AG04450 (cell line): ENCODE measurements at regions not wholly inside any gene's neighbourhood (a gene's known extent, or its start where the extent isn't known, plus 50 kb on each side); places are given as distances from the start of the nearest gene placed in this dataset.

Experiments used
- CTCF ChIA-PET: fragments of 300-600, 350-600 bp; formaldehyde crosslinking; extraction: SDS; loops from one replicate; lab custom pipeline; 2022; ENCODE audit warnings: antibody characterized with exemption, inconsistent platforms; lab: Charles Lee
- POLR2A ChIA-PET: fragments of 350-600 bp; formaldehyde crosslinking; extraction: SDS; loops from one replicate; lab custom pipeline; 2021; ENCODE audit warnings: antibody characterized with exemption, inconsistent platforms; lab: Yijun Ruan, JAX
- DNase-seq: peaks from one replicate; pipeline ENCODE4 v3.0.0-alpha.2; 2011; ENCODE audit warnings: low read depth, low spot score
- H3K27ac ChIP-seq: one replicate; pipeline ENCODE4 v1.5.1; 2012; ENCODE audit warnings: low read depth, low read length, control low read depth
- H3K27me3 ChIP-seq: one replicate; pipeline ENCODE4 v1.6.0; 2012; ENCODE audit warnings: low read length; ENCODE audit not compliant: control insufficient read depth, insufficient read depth
- H3K4me3 ChIP-seq: 2 replicates; pipeline ENCODE4 v1.5.1; 2011; ENCODE audit warnings: mild to moderate bottlenecking, low read depth, low read length, control low read depth
- H3K9me3 ChIP-seq: 2 replicates; pipeline ENCODE4 v1.5.1; 2012; ENCODE audit warnings: low read length; ENCODE audit not compliant: control insufficient read depth, insufficient read depth
- CTCF ChIP-seq: IDR thresholded peaks from 2 replicates; pipeline ENCODE4 v1.5.1; 2011; ENCODE audit warnings: low read depth, low read length, control low read depth, inconsistent platforms

- H3K27me3 ChIP-seq, result no peaks in the 10 kb centered on the region
- no peak for TF ChIP-seq CTCF
- POLR2A ChIA-PET, result no interaction called here
- no peak overlapping the region for H3K4me3 ChIP-seq
- H3K27ac ChIP-seq, result no peak overlapping the region
- no peaks in the 10 kb centered on the region for H3K9me3 ChIP-seq
- CTCF ChIA-PET, result no interaction called here
- no peak for DNase-seq
Observed at GRCh38 chr5:53815471-53815870, 255.0 kb downstream of the NDUFS4 start.

GRCh38 chr5:53817183-53817582 is 256.7 kb downstream of the NDUFS4 start:
- H3K27ac ChIP-seq, result no peak overlapping the region
- no peak overlapping the region for H3K4me3 ChIP-seq
- no peaks in the 10 kb centered on the region for H3K9me3 ChIP-seq
- CTCF ChIA-PET, result no interaction called here
- POLR2A ChIA-PET, result no interaction called here
- DNase-seq, result no peak
- no peaks in the 10 kb centered on the region for H3K27me3 ChIP-seq
- TF ChIP-seq CTCF, result no peak

GRCh38 chr5:53819482-53819881 is 259.0 kb downstream of the NDUFS4 start:
- DNase-seq, result no peak
- ChIA-PET POLR2A (no interaction called here), CTCF (no interaction called here)
- Histone ChIP-seq H3K9me3 (no peaks in the 10 kb centered on the region), H3K27me3 (peaks cover 2% of the 10 kb centered on the region), H3K4me3 (no peak overlapping the region), H3K27ac (no peak overlapping the region)
- TF ChIP-seq CTCF, result no peak

- Histone ChIP-seq H3K9me3 (no peaks in the 10 kb centered on the region), H3K27ac (no peak overlapping the region), H3K27me3 (peaks cover 2% of the 10 kb centered on the region), H3K4me3 (no peak overlapping the region)
- POLR2A ChIA-PET, result no interaction called here
- no peak for TF ChIP-seq CTCF
- CTCF ChIA-PET, result no interaction called here
- no peak for DNase-seq
Observed at GRCh38 chr5:53820119-53820801, 259.8 kb downstream of the NDUFS4 start.

- H3K9me3 ChIP-seq, result no peaks in the 10 kb centered on the region
- CTCF ChIA-PET, result no interaction called here
- no peak for DNase-seq
- no peak for TF ChIP-seq CTCF
- POLR2A ChIA-PET, result no interaction called here
- peaks cover 2% of the 10 kb centered on the region for H3K27me3 ChIP-seq
- no peak overlapping the region for H3K27ac ChIP-seq
- no peak overlapping the region for H3K4me3 ChIP-seq
Observed at GRCh38 chr5:53820802-53821171, 260.3 kb downstream of the NDUFS4 start.
